8988T (cell line): ENCODE measurements at regions not wholly inside any gene's neighbourhood (a gene's known extent, or its start where the extent isn't known, plus 50 kb on each side); places are given as distances from the start of the nearest gene placed in this dataset.

Experiments
- DNase-seq: peaks from one replicate; pipeline ENCODE4 v3.0.0; 2011

GRCh38 chr9:97747201-97747965 lies 50.2 kb upstream of the XPA start:
- DNase-seq: no peak

DNA sequence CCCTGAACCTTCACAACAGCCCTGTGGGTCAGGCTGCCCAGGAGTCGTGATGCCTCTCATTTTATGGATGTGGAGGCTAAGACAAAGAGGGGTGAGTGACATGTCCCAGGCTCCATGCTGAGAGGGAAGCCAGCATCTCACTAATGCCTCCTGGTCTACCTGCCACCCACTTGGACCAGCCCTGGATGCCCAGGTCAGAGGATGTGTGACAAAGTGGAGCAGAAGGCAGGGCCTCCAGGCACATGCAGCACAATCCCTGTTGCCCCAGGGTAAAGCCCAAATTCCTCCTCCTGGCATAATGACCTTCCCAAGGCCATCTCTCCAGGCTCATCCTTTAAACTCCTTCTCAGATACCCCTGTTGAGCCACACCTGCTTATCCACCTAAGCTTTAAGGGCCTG lies 51.4 kb upstream of the XPA start:
- DNase-seq: no peak

- no peak for DNase-seq
These were observed 52.8 kb upstream of the XPA start for GRCh38 chr9:97749928-97750327.

DNA sequence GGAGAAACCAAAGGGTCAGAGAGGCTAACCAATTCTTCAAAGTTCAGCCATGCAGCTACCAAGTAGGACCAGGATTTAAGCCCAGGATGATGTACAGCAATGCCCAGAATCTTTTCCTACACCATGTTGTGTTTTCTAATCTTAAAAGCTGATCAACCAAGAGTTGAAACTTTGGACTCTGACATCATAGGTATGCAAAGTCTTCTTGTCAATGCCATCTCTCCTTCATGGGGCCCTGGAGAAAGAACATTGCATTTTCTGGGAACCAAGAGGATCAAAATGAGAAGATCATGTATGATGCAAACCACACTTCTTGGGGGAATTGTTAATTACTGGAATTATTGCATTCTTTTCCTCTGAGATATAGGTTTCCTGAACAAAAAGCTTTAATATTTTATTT lies 54.4 kb upstream of the XPA start:
- no peak for DNase-seq

DNA sequence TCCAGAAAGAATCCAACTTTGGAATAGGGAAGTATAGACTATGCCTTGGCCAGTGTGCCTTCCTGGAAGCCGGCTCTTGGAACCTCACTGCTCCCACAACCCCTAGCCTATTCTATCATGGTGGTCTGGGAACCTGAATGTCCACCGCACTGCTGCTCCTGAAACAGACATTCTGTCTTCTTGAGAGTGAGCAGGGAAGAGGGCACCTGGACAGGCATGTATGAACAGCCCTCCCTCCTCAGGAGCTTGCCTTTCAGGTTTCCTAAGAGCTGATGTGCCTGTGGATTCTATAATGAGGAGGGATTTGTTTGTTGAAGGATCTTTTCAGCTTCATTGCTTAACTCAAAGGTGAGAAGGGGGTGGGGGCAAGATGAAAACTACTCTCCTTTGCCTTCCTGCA lies 55.1 kb upstream of the XPA start:
- no peak for DNase-seq

- DNase-seq: no peak
These were observed 56.2 kb upstream of the XPA start for GRCh38 chr9:97753364-97753763.

DNA sequence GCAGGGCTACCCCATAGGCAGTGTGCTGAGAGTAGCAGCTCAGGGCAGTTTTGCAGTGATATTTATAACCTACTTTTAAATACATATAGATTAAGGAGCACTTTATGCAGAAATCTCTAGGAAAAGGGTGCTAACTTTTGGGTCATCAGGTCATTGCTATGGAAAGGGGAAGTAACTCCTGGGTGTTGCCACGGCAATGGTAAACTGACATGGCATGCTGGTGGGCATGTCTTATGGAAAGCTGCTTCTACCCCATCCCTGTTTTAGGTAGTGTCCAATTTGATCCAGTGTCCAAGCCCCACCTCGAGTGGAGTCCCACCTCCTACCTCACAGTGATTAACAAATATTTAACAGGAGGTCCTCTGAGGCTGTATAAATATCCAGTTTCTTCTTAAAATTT lies 56.8 kb upstream of the XPA start:
- no peak for DNase-seq

DNA sequence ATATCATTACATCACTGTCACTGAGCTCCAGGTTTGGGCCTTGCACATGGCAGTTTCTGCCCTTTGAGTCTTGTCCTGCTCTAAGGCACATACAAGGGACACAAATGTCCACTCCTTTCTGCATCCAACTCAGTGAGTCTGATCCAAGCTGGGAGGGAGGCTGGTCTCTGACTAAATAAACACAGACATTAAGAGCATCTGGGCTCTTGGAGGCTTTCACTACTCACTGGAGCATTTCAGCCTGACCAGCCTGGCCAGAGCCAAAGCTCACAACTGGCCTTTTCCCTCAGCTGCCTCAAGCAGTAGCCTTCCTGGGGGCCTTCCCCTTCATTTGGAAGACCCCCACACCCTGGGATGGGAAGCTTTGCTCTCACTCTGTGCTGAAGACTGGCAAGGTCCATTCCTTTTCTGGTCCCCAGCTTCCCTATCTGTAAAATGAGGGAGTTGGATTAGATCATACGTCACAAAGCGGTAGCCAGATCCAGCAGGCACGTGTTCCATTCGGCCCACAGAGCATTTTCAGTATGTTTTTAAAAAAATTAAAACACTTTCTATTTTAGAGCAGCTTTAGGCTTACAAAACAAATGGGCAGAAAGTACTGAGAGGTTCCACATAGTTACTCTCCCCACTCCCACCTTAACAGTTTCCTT lies 58.6 kb upstream of the XPA start:
- DNase-seq: no peak

DNA sequence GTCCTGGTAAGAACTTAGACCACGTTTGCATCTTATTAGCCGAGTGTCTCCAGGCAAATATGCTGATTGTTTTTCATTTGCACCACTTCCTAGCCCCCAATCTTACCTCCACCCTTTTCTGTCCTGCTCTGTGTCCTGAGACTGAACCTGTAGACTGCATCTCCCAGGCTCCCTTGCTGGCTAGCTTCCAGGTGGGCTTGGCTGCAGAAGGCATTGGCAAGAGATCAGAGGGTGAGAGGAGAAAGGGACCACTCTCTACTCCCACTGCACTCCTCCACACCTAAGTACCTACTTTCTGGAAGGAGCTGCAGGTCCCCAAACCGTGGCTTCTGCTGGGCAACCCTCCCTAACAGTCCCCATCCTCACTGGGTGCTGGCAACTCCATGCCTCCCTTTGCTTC lies 59.9 kb upstream of the XPA start:
- no peak for DNase-seq

DNA sequence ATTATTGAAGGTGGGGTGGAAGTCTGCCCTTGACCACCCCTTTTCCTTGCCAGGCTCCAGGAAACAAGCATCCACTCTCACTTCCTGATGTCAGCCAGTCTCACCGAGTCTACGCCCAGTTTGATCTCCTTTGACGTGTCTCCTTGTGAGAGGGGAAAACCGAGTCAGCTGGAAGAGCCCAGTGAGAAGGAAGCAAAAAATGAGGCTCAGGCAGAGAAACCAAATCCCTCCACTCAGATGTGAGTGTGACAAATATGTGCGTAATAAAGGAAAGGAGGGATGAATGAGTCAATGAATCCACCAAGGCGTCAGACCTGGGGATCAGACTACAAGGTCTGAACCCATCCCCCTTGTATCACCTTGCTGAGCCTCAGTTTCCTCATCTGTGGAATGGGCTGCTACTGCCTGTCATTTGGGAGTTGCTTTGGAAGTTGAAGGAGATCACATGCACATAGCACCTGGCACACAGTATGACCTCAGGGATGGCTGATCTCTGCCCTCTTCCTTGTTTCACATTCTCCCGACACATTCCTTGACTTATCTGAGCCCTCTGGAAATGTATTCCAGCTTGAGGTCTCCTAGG lies 61.3 kb upstream of the XPA start:
- DNase-seq: no peak

- no peak for DNase-seq
These were observed 62.6 kb upstream of the XPA start for GRCh38 chr9:97759581-97760288.

GRCh38 chr9:97761056-97761598 lies 64.0 kb upstream of the XPA start:
- DNase-seq: no peak

DNA sequence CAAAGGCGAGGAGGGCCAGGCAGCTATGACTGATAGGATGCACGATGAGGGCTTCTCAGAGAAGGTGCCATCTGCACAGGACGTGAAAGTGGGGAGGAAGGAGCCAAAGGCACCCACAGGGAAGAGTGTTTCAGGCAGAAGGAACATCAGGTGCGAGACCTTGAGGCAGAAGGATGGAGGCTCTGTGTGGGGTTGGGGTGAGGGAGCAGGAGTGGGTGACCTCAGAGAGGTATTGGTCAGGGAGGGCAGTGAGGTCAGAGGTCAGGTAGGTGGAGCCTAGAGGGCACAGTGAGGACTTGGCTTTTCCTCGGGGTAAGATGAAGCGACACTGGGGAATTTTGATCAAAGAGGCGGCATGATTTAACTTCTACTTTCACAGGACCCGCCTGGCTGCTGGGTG lies 64.7 kb upstream of the XPA start:
- no peak for DNase-seq

DNA sequence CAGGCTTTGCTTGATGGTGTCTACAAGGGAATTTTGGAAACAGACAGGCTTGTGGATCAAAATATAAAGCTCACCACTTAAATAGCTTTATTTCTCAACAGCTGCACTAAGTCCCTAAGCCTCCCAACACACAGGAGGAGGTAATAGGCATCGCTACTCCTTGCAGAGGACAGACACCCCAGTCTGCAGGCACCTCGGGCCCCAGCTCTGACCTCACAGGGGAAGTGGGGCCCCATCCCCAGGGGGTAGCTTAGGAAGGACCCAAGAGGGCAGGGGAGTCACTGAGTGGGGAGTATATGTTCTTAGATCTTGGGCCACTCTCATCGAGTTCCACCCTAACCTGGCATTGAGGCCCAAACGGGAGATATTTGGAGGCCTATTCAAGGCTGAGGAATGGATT lies 66.7 kb upstream of the XPA start:
- no peak for DNase-seq

DNA sequence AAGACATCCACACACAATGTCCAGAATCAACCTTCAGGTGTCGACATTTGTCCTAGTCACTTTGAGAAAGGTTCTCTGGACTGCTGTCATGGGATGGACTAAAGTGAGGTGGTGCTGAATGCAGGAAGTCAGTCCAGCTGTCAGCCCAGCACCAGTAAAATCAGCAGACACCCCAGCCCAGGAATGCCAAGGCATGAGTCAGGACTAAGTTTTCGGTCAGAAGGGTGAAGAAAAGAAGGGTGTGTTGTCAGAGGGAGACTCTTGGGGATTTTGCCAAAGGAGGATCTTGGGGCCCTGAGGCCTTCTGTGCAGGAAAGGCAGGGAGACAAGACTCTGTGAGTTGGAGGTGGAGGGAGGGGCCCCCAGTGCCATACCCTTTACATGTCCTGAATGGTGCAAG lies 69.0 kb upstream of the XPA start:
- no peak for DNase-seq

DNA sequence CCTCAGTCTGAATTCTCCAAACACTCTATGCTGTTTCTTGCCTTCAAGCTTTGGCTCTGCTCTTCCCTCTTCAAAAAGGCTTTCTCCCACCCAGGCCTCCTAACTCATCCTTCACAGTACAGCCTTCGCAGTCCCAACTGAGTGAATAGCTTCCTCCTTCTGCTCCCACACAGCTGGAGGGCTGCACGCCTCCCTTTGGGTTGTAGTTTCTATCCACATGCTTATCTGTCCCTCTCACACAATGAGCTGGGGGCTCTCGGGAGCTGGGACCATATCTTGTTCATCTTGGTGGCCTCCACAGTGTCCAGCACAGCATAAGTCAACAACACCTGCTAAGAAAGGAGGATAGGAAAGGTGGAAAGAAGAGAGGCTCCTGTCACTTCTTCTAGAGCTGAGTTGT lies 69.5 kb upstream of the XPA start:
- no peak for DNase-seq

DNA sequence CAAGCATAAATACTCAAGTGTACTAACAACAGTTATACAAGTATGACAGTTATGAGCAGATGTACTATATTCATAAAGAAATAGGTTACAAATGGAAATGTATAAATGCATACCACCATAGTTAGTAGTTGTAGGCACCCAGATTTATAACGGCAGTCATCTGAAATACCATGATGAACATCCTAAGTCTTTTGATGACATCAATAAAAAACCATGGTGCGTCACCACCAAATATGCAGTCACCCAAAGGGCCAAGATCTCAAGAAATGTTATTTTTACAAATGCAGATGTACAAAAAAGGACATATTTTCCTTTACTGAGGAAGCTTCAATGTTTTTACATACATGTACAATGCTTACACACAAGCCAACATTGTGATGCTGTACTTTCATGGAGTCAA lies 70.8 kb upstream of the XPA start:
- no peak for DNase-seq

GRCh38 chr9:97768746-97769145 lies 71.6 kb upstream of the XPA start:
- DNase-seq: no peak

- DNase-seq: no peak
These were observed 72.1 kb upstream of the XPA start for GRCh38 chr9:97769208-97769607.

DNA sequence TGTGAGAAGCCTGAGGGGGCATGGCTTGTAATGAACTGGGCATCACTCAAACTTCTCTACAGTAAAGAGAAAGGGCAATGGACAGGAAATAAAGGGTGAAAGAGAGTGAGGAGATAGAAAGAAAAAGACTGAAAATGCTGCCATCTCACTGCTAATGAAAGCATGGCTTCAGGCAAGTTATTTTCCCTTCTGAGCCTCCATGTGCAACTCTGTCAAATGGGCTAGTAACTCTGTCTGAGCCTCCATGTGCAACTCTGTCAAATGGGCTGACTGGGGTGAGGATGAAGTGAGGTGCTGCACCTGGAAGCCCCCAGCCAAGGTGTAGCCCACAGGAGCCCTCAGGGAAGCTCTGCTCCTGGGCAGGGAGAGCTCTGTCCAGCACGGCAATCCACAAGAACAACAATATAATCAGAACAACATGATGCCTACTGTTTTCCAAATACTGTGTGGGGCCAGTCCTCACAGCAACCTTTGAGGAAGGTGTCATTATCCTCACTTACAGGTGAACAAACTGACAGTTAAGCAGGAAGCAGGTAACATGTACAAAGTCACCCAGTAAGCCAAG lies 73.8 kb upstream of the XPA start:
- no peak for DNase-seq

DNA sequence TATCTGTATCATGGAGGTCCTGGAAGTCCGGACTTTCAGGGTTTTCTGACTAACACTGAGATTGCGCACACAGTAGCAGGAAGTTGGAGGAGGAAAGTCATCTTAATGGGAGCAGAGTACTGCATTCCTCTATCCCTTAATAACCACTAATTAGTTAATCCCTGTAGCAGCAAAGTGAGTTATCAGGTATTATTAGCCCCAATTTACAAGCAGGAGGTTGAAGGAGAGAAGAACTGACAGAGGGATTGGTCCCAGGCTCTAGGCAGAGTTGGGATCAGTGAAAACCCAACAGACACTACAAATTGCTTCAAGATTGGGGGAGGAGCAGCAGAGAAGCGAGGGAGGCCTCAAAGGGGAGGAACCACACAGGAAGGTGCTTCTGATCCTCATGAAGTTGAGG lies 74.5 kb upstream of the XPA start:
- DNase-seq: no peak

DNA sequence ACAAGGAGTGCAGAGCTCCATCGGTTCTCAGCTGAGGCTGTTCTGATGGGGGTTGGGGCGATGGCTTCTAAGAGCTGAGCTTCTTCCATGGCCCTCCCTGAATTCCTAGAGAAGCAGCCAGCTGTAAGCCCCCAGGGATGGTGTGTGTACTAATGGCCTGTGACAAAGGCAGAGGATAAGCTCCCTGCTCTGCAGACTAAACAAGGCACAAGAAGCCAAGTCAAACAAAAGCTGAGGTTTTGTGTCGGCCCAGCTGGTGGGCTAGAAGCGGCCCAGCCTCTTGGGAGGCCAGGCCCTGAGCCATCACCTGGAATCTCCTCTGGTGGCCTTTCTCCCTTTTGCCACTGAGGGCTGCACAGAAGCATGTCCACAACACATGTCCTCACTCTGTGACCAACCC lies 75.0 kb upstream of the XPA start:
- DNase-seq: no peak

GRCh38 chr9:97773091-97773490 lies 76.0 kb upstream of the XPA start:
- DNase-seq: no peak
